ENCODE measurements at regions not wholly inside any gene's neighbourhood (a gene's known extent, or its start where the extent isn't known, plus 50 kb on each side); places are given as distances from the start of the nearest gene placed in this dataset.
A peak's percentile ranks its signal among the peaks of the same experiment; 100 is the strongest.
"Not testable (repeated sequence)": the region's sequence is repeated elsewhere in the genome, so short reads cannot be mapped to it uniquely, and the experiment has no call there.

GRCh38 chr2:8134985-8135682 is 546.7 kb upstream of the ID2 start:
- DNase-seq, result no peak

GRCh38 chr2:8137801-8138200 is 544.1 kb upstream of the ID2 start:
- DNase-seq, result no peak

GRCh38 chr2:8138525-8138922 is 543.3 kb upstream of the ID2 start:
- DNase-seq, result no peak

GRCh38 chr2:8138923-8139667 is 542.8 kb upstream of the ID2 start:
- no peak for DNase-seq

DNA sequence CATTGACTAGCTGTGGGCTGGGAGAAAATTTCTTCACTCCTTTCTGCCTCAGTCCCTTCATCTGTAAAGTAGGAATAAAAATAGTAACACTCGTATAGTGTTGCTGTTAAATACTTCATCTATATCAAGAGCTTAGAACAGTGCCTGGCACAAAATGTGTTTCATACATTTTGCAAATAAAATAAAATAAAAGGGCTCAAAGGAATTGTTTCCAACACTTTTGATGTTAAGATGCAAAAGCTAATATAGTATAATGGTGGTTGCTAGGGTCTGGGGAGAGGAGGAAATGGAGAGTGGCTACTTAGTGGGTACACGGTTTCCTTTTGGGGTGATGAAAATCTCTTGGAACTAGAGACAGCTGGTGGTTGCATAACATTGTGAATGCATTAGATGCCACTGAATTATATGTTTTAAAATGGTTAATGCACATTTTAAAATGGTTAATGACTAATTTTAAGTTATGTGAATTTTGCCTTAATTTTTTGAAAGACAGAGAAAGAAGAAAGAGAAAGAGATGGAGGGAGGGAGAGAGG is 542.1 kb upstream of the ID2 start:
- DNase-seq, result no peak

DNA sequence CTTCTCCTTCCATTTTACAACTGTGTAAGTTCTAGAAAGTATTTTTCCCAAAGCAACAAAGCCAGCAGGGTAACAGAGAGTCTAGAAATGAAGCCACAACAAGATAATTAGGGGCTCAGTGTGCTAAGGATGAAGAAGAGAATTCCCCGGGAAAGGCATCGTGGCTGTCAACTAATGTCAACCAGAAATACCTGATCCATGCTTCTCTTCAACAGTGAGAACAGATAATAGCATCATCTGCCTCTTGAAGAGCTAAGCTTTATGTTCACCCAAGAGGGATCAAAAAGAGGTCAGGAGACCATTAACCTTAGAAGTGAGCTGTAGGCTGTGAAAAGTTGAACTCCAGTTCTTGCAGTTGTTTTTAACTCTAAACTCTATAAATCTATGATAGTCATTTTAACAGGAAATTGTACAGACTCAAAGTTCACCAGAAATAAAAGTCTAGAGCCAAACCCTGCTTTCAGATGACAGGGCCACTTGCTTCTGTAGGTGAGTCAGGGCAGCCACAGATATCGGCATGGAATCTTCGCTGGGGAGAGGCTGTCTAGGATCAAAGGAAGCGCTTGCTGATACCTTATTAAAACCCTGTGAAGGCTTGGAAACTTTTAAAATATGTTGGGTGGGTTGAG is 540.7 kb upstream of the ID2 start:
- no peak for DNase-seq

- no peak for DNase-seq
These were observed 540.1 kb upstream of the ID2 start for GRCh38 chr2:8141780-8142179.

GRCh38 chr2:8142461-8142860 is 539.4 kb upstream of the ID2 start:
- no peak for DNase-seq

DNA sequence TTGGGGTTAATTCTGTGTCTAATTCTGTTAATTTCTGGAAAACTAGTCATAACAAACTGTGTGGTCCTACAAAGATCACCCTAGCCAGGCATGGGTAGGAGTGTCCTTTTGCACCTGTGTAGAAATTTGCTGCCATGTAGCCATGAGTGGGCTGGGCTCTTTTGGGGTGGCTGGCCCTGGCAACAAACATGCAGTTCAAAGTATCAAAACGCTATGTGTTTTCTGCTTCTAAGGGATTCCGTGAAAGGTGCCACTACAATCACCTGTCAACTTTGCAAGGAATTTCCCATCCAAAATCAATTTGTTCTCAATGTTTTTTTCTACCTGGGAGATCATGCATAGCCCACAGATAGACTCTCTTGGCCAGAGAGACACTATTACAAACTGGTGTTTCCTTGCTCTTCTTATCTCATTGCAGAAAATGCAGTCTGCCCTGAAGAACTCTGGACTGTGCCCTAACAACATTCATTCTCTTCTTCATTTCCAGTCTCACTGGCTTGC is 537.7 kb upstream of the ID2 start:
- DNase-seq, result no peak

DNA sequence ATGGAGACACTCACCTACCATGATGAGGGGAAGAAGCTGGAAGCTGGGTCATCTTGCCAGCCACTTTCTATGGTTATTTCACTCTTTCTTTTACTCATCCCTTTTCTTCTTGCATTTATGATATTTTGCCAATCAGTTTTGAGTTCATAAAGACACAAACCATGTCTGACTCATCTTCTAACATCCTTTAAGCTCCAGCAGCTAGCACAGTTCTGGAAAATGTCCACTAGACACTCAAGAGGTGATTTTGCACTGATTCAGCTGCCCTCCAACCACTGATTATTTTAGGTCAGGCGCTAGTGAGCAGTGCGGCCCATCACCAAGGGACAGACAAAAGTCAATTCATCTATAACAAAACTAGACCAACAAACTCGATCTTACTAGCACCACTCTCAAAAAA is 537.1 kb upstream of the ID2 start:
- no peak for DNase-seq

GRCh38 chr2:8145375-8145774 is 536.5 kb upstream of the ID2 start:
- not testable (repeated sequence) for DNase-seq

- no peak for DNase-seq
These were observed 535.5 kb upstream of the ID2 start for GRCh38 chr2:8146132-8147005.

DNA sequence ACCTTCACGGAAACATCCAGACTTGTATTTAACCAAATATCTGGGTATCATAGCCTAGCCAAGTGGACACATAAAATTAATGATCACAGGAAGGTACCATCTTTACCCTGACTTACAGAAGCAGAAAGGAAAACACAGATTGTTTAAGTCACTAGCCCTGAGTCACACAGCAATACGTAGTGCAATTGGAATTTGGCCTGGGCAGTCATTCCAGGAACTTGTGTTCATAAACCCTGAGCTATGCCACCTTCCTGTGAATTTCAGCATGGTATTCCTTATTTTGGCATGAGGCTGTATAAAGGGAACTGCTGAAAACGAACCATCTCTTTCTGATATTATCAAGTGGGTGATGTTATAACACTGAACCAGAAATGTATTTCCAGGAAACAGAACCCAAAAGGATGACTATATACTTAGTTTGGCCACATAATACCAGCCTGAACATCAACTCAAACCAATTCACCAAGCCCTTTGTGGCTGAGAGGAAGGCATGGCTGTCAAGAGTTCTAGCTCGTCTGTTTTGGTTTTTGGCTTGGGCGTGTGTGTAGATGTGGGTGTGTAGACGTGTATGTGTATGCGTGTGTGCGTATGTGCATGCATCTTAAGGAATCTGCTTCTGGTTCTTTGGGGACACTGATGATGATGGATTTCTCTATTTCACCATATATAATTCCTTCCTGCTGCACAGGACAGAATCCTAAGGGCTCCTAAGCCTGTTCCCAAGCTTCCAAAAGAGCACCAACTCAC is 533.4 kb upstream of the ID2 start:
- DNase-seq, result no peak

GRCh38 chr2:8149007-8149405 is 532.9 kb upstream of the ID2 start:
- DNase-seq, result no peak

- DNase-seq, result no peak
These were observed 531.8 kb upstream of the ID2 start for GRCh38 chr2:8149985-8150539.

DNA sequence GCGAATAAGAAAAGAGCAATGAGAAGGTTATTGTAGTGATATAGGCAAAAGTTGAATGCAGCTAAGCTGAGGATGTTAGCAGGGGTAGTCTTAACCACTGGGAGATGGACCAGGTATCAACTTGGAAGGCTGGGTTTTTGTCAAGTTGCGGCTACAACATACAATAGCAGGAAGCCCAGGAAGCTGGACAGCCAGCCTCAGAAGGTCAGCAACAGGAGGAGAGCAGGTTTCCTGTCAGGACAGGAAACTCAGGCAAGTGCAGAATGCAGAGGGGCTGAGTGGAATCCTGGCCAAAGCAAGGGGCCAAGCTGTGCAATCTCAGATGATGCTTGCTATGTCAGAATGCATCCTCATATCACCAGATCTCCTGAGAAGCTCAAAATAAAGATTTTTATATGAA is 530.0 kb upstream of the ID2 start:
- no peak for DNase-seq

DNA sequence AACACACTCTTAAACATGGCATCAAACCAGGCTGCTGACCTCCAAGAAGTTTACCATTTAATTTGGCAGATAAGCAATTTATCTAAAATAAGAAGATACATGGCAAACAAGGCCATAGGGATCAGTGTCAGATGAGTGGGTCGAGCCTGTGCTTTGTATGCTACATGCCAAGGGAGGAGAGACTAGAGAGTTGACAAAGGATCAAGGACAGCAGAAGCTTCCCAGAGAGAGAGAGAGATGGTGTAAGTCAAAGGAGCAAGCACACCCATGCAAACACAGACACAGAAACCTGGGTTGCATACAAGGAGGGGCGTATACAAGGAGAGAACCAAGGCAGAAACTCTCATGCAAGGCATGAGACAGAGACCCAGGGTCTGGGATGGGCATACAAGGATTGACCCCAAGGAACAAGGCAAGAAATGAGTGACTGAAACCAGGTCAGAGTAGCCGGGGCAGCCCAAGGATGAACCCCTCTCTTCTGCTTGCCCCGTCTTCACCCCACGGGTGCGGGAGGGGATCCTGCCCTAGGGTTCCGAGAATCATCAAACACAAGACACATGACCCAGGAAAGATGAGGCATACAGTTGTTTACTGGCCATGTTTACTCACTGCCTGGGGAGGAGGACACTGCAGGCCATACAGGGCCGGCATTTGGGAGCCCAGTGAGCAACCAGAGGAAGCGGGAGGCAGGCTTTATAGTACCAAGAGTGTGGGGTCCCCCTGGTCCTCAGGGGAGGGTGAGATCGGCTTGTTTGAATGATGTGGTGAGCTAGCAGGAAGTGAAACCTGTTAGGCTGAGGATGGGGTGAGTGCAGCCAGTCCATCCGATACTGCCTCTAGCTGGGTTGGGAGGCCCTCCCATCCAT is 529.2 kb upstream of the ID2 start:
- DNase-seq, result no peak

- DNase-seq, result no peak
These were observed 528.6 kb upstream of the ID2 start for GRCh38 chr2:8153258-8153718.

DNA sequence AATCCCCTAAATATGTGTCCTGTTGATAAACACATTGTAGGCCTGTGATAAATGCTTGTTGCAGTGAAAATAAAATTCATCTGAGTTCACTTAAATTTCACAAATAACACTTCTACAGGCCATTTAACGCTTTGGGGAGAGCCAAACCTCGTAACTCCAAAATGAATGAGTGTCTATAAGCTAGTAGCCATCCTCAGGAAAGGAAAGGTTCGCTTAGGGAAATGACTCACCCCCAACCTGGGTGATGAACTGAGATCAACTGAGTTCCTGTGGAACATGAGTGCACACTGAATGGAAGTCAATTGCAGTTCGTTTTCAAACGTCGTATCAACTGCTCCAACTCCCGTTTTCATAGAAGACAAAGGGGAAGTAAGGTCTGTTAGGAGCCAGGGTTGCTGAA is 527.6 kb upstream of the ID2 start:
- DNase-seq, result peak; percentile 33

DNA sequence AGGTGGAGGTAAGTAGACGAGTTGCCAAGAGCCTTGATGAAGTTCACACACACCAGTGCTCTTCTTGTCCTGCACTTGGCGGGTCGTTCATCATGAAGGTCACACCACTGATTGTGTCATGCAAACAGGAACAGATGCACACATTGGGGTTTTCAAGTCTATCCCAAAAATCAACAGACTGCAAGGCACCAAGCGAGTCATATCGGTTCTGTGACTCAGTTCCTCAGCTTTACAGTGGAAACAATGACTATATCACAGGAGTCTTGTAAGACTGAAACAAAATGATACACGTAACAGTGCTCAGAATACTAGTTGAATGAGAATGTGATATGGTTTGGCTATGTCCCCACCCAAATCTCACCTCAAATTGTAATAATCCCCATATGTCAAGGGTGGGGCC is 526.9 kb upstream of the ID2 start:
- peak; percentile 81 for DNase-seq

All from activated CD4-positive, alpha-beta T cell treated with anti-CD3 and anti-CD28 coated beads, Interleukin-2, amount 50 U/mL, for 16 hours (primary cell).